GM12864 (cell line): ENCODE measurements at regions not wholly inside any gene's neighbourhood (a gene's known extent, or its start where the extent isn't known, plus 50 kb on each side); places are given as distances from the start of the nearest gene placed in this dataset.

ENCODE experiments used
- DNase-seq: peaks from one replicate; pipeline ENCODE4 v3.0.0-alpha.2; 2011; ENCODE audit warnings: low read depth
- H3K4me3 ChIP-seq: 2 replicates; pipeline ENCODE4 v1.5.1; 2011; ENCODE audit warnings: mild to moderate bottlenecking, low read depth, low read length, control low read depth
- CTCF ChIP-seq: IDR thresholded peaks from 2 replicates; pipeline ENCODE4 v1.5.1; 2011; ENCODE audit warnings: low read depth, mild to moderate bottlenecking, moderate library complexity, low read length, control low read depth, inconsistent platforms; ENCODE audit errors: missing control alignments

DNA sequence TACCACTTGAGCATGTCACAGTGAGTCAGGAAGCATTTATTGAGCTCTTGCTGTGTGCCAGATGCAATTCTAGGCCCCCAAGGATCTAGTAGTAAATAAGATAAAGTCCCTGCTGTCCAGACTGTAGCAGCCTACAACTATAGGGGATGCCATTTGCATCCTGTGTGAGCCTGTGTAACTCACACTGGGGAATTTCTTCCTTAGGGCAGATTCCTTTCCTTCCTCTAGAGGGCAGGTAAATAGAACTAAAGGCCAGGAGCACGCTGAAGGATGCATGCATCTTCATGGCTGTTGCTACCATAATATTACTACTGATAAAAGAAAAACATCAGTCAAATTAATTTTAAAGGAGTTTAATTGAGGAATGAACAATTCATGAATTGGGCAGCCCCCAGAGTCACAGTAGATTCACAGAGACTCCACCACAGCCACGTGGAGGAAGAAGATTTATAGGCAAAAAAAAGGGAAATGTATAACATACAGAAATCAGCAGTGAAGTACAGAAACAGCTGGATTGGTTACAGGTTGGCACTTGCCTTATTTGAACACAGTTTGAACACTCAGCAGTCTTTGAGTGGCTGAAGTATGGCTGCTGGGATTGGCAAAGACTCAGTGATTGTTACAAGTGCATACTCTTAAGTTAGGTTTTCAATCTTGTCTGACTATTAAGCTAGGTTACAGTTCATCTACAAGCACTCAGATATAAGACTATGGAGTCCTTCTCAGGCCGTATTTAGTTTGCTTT is 98.9 kb downstream of the ACTL7B start:
- DNase-seq = no peak
- no peak for TF ChIP-seq CTCF
- no peak overlapping the region for H3K4me3 ChIP-seq

DNA sequence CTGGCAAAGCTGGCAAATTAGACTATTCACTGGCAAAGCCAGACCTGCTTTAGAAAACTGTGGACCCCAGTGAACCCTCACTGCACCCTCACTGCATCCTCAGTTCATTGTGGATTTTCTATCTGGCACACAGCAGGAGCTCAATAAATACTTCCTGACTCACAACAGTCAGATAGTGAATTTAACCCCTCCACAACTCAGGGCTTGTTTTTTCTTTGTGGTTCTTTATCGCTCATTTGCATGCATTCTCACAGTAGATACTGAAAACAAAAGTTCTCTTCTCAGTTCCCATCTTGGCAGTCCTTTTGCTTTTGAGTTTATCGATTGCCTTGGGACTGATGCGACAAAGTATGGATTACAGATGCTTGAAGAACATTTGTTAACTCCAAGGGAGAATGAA is 99.8 kb downstream of the ACTL7B start:
- H3K4me3 ChIP-seq = no peak overlapping the region
- peak; percentile 5 for DNase-seq
- no peak for TF ChIP-seq CTCF

GRCh38 chr9:108751369-108751768 is 104.4 kb downstream of the ACTL7B start:
- no peak for TF ChIP-seq CTCF
- H3K4me3 ChIP-seq = no peak overlapping the region
- DNase-seq = no peak

- no peak for DNase-seq
- no peak overlapping the region for H3K4me3 ChIP-seq
- no peak for TF ChIP-seq CTCF
These were observed 105.0 kb downstream of the ACTL7B start for GRCh38 chr9:108750661-108751215.

DNA sequence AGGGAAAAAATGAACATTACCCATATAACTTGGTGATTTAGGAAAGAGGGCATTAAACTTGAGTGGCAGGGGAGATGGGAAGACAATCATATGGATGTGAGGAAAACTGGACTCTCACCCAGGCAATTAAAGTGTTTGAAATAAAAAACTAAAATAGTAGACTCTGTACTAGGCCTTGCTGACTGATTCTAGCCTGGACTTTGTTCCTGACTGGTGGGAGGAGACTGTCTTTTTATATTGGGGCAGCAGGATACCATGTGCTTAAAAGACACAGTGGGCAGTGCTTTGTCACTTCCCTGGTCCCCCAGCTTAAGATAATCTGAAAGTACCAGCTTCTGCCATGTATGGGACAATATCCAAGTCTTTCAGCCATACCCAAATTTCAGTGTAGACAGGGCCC is 107.0 kb downstream of the ACTL7B start:
- TF ChIP-seq CTCF = no peak
- no peak overlapping the region for H3K4me3 ChIP-seq
- DNase-seq = no peak

GRCh38 chr9:108746864-108747263 is 108.9 kb downstream of the ACTL7B start:
- TF ChIP-seq CTCF = no peak
- no peak for DNase-seq
- no peak overlapping the region for H3K4me3 ChIP-seq

DNA sequence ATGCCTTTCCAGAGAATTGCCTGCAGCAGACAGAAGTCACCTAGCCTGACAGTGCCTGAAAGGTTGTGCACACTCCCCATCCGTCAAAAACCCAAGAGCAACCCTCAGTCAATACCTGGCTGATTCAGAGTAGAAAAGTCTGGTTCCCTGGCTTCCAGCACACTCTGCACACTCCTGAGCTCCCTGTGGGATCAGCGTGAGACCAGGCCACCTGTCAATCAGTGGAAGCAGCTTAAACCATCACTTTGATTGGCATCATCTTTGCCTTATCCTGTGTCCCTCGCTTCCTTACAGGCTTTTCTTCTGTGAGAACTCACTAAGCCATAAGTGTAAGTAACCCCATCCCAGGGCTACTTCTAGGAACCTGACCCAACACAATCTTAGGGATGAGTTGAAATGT is 109.8 kb downstream of the ACTL7B start:
- no peak for DNase-seq
- TF ChIP-seq CTCF = no peak
- H3K4me3 ChIP-seq = no peak overlapping the region
